Endodermal cell (in vitro differentiated cells): ENCODE measurements at regions not wholly inside any gene's neighbourhood (a gene's known extent, or its start where the extent isn't known, plus 50 kb on each side); places are given as distances from the start of the nearest gene placed in this dataset.
"Not testable (repeated sequence)": the region's sequence is repeated elsewhere in the genome, so short reads cannot be mapped to it uniquely, and the experiment has no call there.

Source experiments
- DNase-seq: peaks from one replicate; pipeline ENCODE4 v3.0.0-alpha.2; 2017
- H3K27ac ChIP-seq: 2 replicates; pipeline ENCODE4 v1.5.1; 2013; ENCODE audit warnings: mild to moderate bottlenecking, low read depth, low read length, moderate library complexity
- H3K27me3 ChIP-seq: 2 replicates; pipeline ENCODE4 v1.6.1; 2013; ENCODE audit warnings: mild to moderate bottlenecking, low read length, moderate library complexity; ENCODE audit not compliant: insufficient read depth, control insufficient read depth, poor library complexity, severe bottlenecking
- H3K36me3 ChIP-seq: 2 replicates; pipeline ENCODE4 v1.7.0; 2013; ENCODE audit warnings: mild to moderate bottlenecking, low read length, moderate library complexity; ENCODE audit not compliant: control insufficient read depth, insufficient read depth
- H3K4me1 ChIP-seq: one replicate; pipeline ENCODE4 v1.7.0; 2013; ENCODE audit warnings: low read length; ENCODE audit not compliant: control insufficient read depth, insufficient read depth
- H3K4me3 ChIP-seq: 2 replicates; pipeline ENCODE4 v1.5.1; 2013; ENCODE audit warnings: mild to moderate bottlenecking, low read length, moderate library complexity
- H3K9ac ChIP-seq: 2 replicates; pipeline ENCODE4 v1.6.1; 2013; ENCODE audit warnings: mild to moderate bottlenecking, low read length, moderate library complexity; ENCODE audit not compliant: poor library complexity, severe bottlenecking; ENCODE audit errors: extremely low read depth
- H3K9me3 ChIP-seq: 2 replicates; pipeline ENCODE4 v1.6.1; 2013; ENCODE audit warnings: mild to moderate bottlenecking, low read length, moderate library complexity; ENCODE audit not compliant: control insufficient read depth
- H3K27ac Mint-ChIP-seq: 2 replicates; pipeline ENCODE4 v1.8.0; 2020; ENCODE audit warnings: mixed read lengths
- H3K27me3 Mint-ChIP-seq: 2 replicates; pipeline ENCODE4 v1.8.0; 2021; ENCODE audit warnings: mild to moderate bottlenecking, mixed read lengths; ENCODE audit not compliant: insufficient read depth
- H3K36me3 Mint-ChIP-seq: 2 replicates; pipeline ENCODE4 v1.8.0; 2020; ENCODE audit warnings: low read depth, mixed read lengths
- H3K4me1 Mint-ChIP-seq: 2 replicates; pipeline ENCODE4 v1.8.0; 2020; ENCODE audit warnings: mixed read lengths
- H3K4me3 Mint-ChIP-seq: 2 replicates; pipeline ENCODE4 v1.8.0; 2020; ENCODE audit warnings: mild to moderate bottlenecking, moderate library complexity, mixed read lengths
- H3K9me3 Mint-ChIP-seq: 2 replicates; pipeline ENCODE4 v1.8.0; 2020; ENCODE audit warnings: mild to moderate bottlenecking, mixed read lengths
- CTCF ChIP-seq: fragments of 200-600 bp; sonication (generic); conservative IDR thresholded peaks from 2 replicates; pipeline ENCODE4 v1.5.0; 2021; ENCODE audit warnings: antibody characterized with exemption, mild to moderate bottlenecking
- WGBS, 2 experiments: methylation state at CpG; one replicate each; pipeline versions ENCODE4 v1.1.5 to v1.1.7; 2013; ENCODE audit warnings: missing lambda C conversion rate in 2 of 2, mixed read lengths in 1 of 2; ENCODE audit not compliant: insufficient coverage in 1 of 2, insufficient read length in 1 of 2; 5-methylcytosine and 5-hydroxymethylcytosine counted together

DNA sequence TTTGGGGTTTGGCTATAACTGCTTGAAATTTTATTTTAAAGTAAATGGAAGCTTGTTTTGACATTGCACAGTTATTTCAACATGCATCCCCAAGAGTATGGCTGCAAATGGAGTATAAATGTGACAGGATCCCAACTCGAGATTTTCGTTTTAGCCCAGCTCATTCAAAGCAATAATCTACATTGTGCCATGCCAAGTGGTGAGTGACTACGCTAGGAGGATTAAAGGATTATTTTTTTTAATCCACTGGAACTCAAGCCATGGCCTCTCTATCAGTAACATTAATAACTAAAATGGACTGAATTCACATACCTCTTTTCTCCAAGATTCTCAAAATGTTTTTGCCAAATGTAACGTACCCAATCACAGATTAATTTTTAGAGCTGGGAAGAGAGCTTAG lies 60.6 kb upstream of the AUTS2 start:
- 88 to 100% methylated on average over 1 to 4 of the region's 4 CpGs for WGBS, 2 experiments
- Mint-ChIP-seq H3K9me3 (no peaks in the 10 kb centered on the region), H3K4me1 (peaks cover 21% of the 10 kb centered on the region), H3K36me3 (no peaks in the 10 kb centered on the region), H3K27me3 (peaks cover 5% of the 10 kb centered on the region), H3K27ac (no peak overlapping the region), H3K4me3 (no peak overlapping the region)
- H3K36me3 ChIP-seq = no peaks in the 10 kb centered on the region
- DNase-seq = no peak
- H3K9ac ChIP-seq = no peak overlapping the region
- no peak for TF ChIP-seq CTCF
- no peaks in the 10 kb centered on the region for H3K4me1 ChIP-seq
- no peak overlapping the region for H3K4me3 ChIP-seq
- no peak overlapping the region for H3K27ac ChIP-seq
- no peaks in the 10 kb centered on the region for H3K27me3 ChIP-seq
- H3K9me3 ChIP-seq = no peaks in the 10 kb centered on the region

DNA sequence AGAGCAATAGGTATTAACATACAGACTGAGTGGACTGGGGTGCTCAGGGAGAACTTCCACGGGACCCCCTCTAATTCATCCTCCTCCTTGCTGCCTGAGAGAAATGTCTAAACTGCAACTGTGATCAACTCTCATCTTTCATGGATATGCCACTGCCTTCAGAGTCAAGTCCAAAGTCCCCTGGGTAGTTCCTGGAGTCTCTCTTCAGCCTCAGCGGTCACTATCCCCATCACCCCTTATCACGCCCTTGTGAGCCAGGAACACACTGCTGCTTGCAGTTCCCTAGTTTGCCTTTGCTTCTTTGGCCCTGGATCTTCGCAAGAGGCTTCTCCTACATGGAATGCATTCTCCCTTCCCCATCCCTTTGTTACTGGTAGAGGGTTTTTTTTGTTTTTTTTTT lies 58.7 kb upstream of the AUTS2 start:
- H3K27ac Mint-ChIP-seq = no peak overlapping the region
- whole genome bisulfite sequencing, 2 experiments = 88 to 97% methylated on average over 2 to 3 of the region's 4 CpGs
- no peaks in the 10 kb centered on the region for H3K36me3 ChIP-seq
- H3K9me3 Mint-ChIP-seq = no peaks in the 10 kb centered on the region
- H3K4me3 ChIP-seq = no peak overlapping the region
- H3K4me1 Mint-ChIP-seq = peaks cover 10% of the 10 kb centered on the region
- H3K4me1 ChIP-seq = no peaks in the 10 kb centered on the region
- no peaks in the 10 kb centered on the region for H3K9me3 ChIP-seq
- peak; percentile 45 for DNase-seq
- no peaks in the 10 kb centered on the region for H3K36me3 Mint-ChIP-seq
- no peak for TF ChIP-seq CTCF
- no peak overlapping the region for H3K27ac ChIP-seq
- H3K9ac ChIP-seq = no peak overlapping the region
- H3K27me3 Mint-ChIP-seq = peaks cover 6% of the 10 kb centered on the region
- no peak overlapping the region for H3K4me3 Mint-ChIP-seq
- H3K27me3 ChIP-seq = no peaks in the 10 kb centered on the region

GRCh38 chr7:69540287-69540686 lies 58.0 kb upstream of the AUTS2 start:
- no peak overlapping the region for H3K27ac Mint-ChIP-seq
- no peak for TF ChIP-seq CTCF
- Histone ChIP-seq H3K4me1 (no peaks in the 10 kb centered on the region), H3K27me3 (no peaks in the 10 kb centered on the region), H3K9me3 (no peaks in the 10 kb centered on the region), H3K27ac (no peak overlapping the region), H3K36me3 (no peaks in the 10 kb centered on the region), H3K4me3 (no peak overlapping the region), H3K9ac (no peak overlapping the region)
- peak; percentile 38 for DNase-seq
- H3K27me3 Mint-ChIP-seq = peaks cover 6% of the 10 kb centered on the region
- no peaks in the 10 kb centered on the region for H3K36me3 Mint-ChIP-seq
- H3K9me3 Mint-ChIP-seq = no peaks in the 10 kb centered on the region
- peaks cover 8% of the 10 kb centered on the region for H3K4me1 Mint-ChIP-seq
- 87 to 94% methylated on average over 2 to 3 of the region's 3 CpGs for WGBS, 2 experiments
- H3K4me3 Mint-ChIP-seq = no peak overlapping the region

GRCh38 chr7:69541779-69542432 lies 56.4 kb upstream of the AUTS2 start:
- H3K36me3 Mint-ChIP-seq, H3K27ac Mint-ChIP-seq, H3K9me3 ChIP-seq, H3K27me3 Mint-ChIP-seq, H3K27ac ChIP-seq, H3K36me3 ChIP-seq, H3K4me3 ChIP-seq, H3K4me1 Mint-ChIP-seq, H3K4me3 Mint-ChIP-seq, H3K9ac ChIP-seq, H3K4me1 ChIP-seq, H3K27me3 ChIP-seq, H3K9me3 Mint-ChIP-seq: not testable (repeated sequence)
- 89 to 98% methylated on average over 5 to 6 of the region's 6 CpGs for WGBS, 2 experiments
- DNase-seq = peak; percentile 28
